CD4-positive, alpha-beta T cell treated with Interleukin-17A for 1 hour (primary cell): ENCODE measurements at regions not wholly inside any gene's neighbourhood (a gene's known extent, or its start where the extent isn't known, plus 50 kb on each side); places are given as distances from the start of the nearest gene placed in this dataset.
"Not testable (repeated sequence)": the region's sequence is repeated elsewhere in the genome, so short reads cannot be mapped to it uniquely, and the experiment has no call there.

Source experiments
- DNase-seq: peaks from one replicate; pipeline ENCODE4 v3.0.0-alpha.2; 2020

GRCh38 chr15:72861354-72861910 lies 77.9 kb upstream of the ADPGK start:
- DNase-seq: no peak

- DNase-seq: no peak
Measured at GRCh38 chr15:72859757-72860145, 76.2 kb upstream of the ADPGK start.

GRCh38 chr15:72859017-72859756 lies 75.6 kb upstream of the ADPGK start:
- no peak for DNase-seq

- DNase-seq: no peak
Measured at GRCh38 chr15:72858205-72858604, 74.6 kb upstream of the ADPGK start.

- DNase-seq: no peak
Measured at GRCh38 chr15:72857331-72858063, 73.9 kb upstream of the ADPGK start.

- DNase-seq: no peak
Measured at GRCh38 chr15:72856549-72857040, 73.0 kb upstream of the ADPGK start.

DNA sequence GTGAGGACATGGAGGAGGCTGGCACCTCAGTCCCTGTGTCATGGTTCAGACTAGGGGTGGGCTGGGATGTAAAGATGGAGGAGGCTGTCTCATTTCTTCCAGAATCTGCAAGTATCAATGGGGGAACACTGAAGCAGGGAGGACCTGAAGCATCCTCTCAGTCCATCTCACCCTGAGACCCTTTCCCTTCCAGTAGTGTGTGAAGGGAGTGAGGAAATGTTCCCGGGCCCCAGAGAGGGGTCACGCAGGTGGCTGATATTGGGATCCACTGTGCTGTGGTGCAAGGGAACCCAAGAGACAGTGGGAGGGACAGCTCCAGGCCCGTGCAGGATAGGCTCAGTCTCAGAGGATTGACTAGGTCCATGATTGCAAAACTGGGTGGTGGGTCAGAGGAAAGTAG lies 72.2 kb upstream of the ADPGK start:
- no peak for DNase-seq

DNA sequence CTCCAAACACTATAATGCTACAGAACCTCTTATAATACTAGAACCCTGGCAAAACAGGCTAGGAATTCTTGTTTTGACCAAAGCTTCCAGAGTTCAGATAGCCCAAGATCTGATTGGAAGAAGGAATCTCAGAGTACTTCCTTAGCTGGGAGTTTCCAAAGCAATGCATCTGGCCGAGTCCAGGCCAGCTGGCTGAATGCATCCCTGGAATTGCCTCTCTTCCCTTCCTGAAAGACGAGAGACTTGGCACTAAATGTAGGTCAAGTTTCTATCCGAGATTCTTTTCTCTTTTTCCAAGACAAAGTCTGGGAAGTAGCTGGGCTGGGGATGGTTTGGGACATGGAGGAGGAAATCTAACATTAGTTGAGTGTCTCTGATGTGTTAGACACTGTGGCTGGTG lies 68.7 kb upstream of the ADPGK start:
- DNase-seq: no peak

GRCh38 chr15:72851586-72851985 lies 68.0 kb upstream of the ADPGK start:
- no peak for DNase-seq

DNA sequence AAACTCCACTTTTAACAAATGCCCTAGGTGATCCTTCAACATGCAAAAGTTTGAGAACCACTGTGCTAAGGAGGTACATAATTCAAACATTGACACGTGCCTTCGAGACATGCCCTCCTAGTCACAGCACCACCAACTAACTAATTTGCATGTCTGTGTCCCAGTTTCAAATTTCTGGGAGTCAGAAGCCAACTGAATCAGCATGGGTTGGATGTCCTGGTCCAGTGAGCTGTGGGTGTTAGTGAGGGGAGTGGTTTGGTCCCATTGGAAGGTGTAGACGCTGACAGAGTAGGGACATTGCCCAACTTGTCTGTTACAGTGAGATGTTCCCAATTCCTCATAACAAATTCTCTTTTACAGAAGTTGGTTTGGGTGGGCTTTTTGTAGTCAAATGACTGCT lies 67.3 kb upstream of the ADPGK start:
- no peak for DNase-seq

DNA sequence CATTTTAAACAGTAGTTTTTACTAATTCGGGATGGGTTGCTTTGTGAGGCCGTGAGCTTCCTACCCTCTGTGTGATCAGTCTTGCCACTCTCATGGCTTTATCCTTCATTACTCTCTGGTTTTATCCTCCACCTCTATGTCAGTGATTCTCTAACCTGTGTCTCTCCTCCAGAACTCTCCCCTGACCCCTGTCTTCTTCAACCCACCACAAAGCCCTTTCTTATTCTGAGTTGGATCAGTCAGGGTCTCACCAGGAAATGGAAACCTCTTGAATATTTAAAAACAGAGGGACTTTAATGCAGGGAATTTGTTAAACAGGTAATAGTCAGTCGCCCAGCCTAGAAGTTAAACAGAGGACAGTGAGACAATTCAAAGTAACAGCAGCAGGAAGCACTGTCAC lies 64.2 kb upstream of the ADPGK start:
- no peak for DNase-seq

GRCh38 chr15:72847033-72847432 lies 63.5 kb upstream of the ADPGK start:
- DNase-seq: no peak

GRCh38 chr15:72845981-72846383 lies 62.4 kb upstream of the ADPGK start:
- DNase-seq: no peak

GRCh38 chr15:72844067-72844466 lies 60.5 kb upstream of the ADPGK start:
- peak; percentile 15 for DNase-seq

DNA sequence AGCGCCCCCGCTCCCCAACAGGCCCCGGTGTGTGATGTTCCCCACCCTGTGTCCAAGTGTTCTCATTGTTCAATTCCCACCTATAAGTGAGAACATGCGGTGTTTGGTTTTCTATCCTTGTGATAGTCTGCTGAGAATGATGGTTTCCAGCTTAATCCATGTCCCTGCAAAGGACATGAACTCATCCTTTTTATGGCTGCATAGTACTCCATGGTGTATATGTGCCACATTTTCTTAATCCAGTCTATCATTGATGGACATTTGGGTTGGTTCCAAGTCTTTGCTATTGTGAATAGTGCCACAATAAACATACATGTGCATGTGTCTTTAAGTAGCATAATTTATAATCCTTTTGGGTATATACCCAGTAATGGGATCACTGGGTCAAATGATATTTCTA lies 59.8 kb upstream of the ADPGK start:
- not testable (repeated sequence) for DNase-seq

DNA sequence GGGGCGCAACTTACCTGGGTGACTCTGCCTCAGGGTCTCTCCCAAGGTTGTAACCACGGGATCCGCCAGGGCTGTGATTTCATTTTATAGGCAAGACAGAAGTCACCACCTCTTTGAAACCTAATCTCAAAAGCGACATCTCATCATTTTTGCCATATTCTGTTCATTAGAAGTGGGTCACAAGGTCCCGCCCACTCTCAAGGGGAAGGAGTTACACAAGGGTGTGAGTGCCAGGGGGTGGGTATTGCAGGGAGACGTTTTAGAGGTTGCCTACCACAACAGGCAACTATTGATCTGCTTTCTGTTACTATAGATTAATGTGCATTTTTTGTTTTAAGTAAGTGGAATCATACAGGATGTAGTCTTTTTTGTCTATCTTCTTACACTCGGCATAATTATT lies 56.6 kb upstream of the ADPGK start:
- DNase-seq: no peak

GRCh38 chr15:72838311-72838731 lies 54.8 kb upstream of the ADPGK start:
- no peak for DNase-seq

DNA sequence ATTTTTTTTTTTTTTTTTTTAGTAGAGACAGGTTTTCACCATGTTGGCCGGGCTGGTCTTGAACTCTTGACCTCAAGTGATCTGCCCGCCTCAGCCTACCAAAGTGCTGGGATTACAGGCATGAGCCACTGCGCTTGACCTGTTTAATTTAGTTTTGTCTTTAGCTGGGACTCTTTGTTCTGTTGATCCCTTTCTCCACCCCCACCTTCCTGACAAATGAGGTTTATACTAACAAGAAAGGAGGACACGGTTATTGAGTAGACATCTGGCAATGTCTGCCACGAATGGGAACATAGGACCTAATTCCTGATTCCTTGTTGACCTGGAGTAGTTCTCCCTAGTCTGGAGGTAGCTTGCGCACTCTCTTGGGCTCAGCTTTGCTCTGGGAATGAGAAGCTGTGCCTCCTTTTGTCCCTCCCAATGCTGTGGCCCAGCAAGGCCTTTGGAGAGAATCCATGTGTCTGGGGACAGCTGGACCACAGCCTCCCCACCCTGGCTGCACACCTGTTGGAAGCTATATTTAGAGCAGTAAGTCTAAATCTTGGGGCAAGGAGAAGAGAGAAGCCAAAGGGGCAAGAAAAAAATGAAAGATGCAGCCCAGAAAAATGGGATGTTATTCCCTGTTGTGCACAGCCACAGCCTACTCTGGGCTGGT lies 53.2 kb upstream of the ADPGK start:
- no peak for DNase-seq

DNA sequence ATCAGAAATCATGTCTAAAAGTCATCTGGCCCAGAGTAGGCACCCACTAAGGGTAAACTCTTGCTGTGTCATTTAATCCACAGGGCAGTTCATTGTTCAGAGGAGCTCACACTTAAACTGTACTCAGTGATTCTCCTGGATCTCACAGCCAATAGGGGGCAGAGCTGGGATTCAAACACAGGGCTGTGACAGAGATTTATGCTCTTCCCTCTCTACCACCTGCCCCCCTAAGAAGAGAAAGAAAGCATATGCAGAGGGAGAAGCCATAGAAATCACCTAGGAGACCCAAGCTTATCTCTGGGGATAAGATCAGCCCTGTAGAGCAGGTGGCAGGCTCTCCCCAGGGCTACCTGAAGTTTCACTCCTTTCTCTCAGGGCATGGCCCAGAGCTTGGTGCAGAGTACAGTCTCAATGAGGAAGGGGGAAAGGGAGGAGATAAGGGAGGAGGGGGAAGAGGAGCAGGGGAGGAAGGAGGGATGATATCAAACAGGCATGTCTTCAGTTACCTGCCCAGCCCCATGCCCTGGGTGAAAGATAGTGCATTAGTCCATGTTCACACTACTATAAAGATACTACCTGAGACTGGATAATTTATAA lies 51.8 kb upstream of the ADPGK start:
- DNase-seq: no peak

- DNase-seq: no peak
Measured at GRCh38 chr15:72833561-72833960, 50.0 kb upstream of the ADPGK start.
